IMR-90 (cell line): ENCODE measurements at regions not wholly inside any gene's neighbourhood (a gene's known extent, or its start where the extent isn't known, plus 50 kb on each side); places are given as distances from the start of the nearest gene placed in this dataset.

Source experiments
- BHLHE40 ChIP-seq: fragments of 150-350 bp; IDR thresholded peaks from 2 replicates; pipeline ENCODE4 v1.6.1; 2016; ENCODE audit warnings: mild to moderate bottlenecking, low read depth, low read length
- CEBPB ChIP-seq: IDR thresholded peaks from 2 replicates; pipeline ENCODE4 v1.6.1; 2012; ENCODE audit warnings: low read depth, low read length, improper control_type of control experiment
- CTCF ChIP-seq: conservative IDR thresholded peaks from 2 replicates; pipeline ENCODE4 v1.5.1; 2012; ENCODE audit warnings: mild to moderate bottlenecking, low read depth, low read length, improper control_type of control experiment
- MXI1 ChIP-seq: IDR thresholded peaks from 2 replicates; pipeline ENCODE4 v1.6.1; 2012; ENCODE audit warnings: low read depth, mild to moderate bottlenecking, low read length, moderate library complexity, borderline replicate concordance
- NFE2L2 ChIP-seq: fragments of 150-350 bp; IDR thresholded peaks from 2 replicates; pipeline ENCODE4 v1.6.1; 2016; ENCODE audit warnings: low read depth, mild to moderate bottlenecking, low read length
- POLR2A ChIP-seq: IDR thresholded peaks from 2 replicates; pipeline ENCODE4 v1.6.1; 2012; ENCODE audit warnings: mild to moderate bottlenecking, low read depth, low read length
- RFX5 ChIP-seq: IDR thresholded peaks from 2 replicates; pipeline ENCODE4 v1.8.0; 2012; ENCODE audit warnings: low read depth, mild to moderate bottlenecking, low read length, moderate library complexity
- SMC3 ChIP-seq: fragments of 150-350 bp; IDR thresholded peaks from 2 replicates; pipeline ENCODE4 v1.6.1; 2016; ENCODE audit warnings: low read depth, mild to moderate bottlenecking, antibody characterized with exemption, low read length, moderate library complexity
- TF ChIP-seq, protein P1 (sequence below): fragments of 150-350 bp; IDR thresholded peaks from 2 replicates; pipeline ENCODE4 v1.6.1; 2016; ENCODE audit warnings: low read depth, mild to moderate bottlenecking, low read length, moderate library complexity, borderline replicate concordance

- TF ChIP-seq CTCF = no peak
- TF ChIP-seq SMC3 = no peak
- no peak for TF ChIP-seq RFX5
- no peak for TF ChIP-seq NFE2L2
- TF ChIP-seq BHLHE40 = no peak
- no peak for TF ChIP-seq POLR2A
- no peak for TF ChIP-seq MXI1
- TF ChIP-seq, protein P1, sequence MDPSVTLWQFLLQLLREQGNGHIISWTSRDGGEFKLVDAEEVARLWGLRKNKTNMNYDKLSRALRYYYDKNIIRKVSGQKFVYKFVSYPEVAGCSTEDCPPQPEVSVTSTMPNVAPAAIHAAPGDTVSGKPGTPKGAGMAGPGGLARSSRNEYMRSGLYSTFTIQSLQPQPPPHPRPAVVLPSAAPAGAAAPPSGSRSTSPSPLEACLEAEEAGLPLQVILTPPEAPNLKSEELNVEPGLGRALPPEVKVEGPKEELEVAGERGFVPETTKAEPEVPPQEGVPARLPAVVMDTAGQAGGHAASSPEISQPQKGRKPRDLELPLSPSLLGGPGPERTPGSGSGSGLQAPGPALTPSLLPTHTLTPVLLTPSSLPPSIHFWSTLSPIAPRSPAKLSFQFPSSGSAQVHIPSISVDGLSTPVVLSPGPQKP = no peak
- TF ChIP-seq CEBPB = peak; percentile 30; the same call in 1 of the 2 replicates
These were observed 341.1 kb downstream of the TGFB2 start for GRCh38 chr1:218686258-218686657.
